HEK293 (cell line): ENCODE measurements at regions not wholly inside any gene's neighbourhood (a gene's known extent, or its start where the extent isn't known, plus 50 kb on each side); places are given as distances from the start of the nearest gene placed in this dataset.

ENCODE experiments used
- CTCF ChIA-PET: fragments of 350-600 bp; formaldehyde crosslinking; extraction: SDS; loops from one replicate; lab custom pipeline; 2021; ENCODE audit warnings: antibody characterized with exemption; lab: Yijun Ruan, JAX
- POLR2A ChIA-PET: fragments of 300-600 bp; formaldehyde crosslinking; extraction: SDS; loops from one replicate; lab custom pipeline; 2020; ENCODE audit warnings: antibody characterized with exemption, inconsistent platforms; lab: Yijun Ruan, JAX
- H3K27ac ChIP-seq: fragments of 200-500 bp; sonication (Bioruptor generic); 2 replicates; pipeline ENCODE4 v1.5.1; 2014; ENCODE audit warnings: low read depth, low read length, control low read depth, inconsistent platforms; ENCODE audit errors: extremely low read depth
- H3K36me3 ChIP-seq, 2 experiments: fragments of 200-500 bp in 1 of 2; sonication (Bioruptor generic) in 1 of 2; 1 replicate in 1 of 2; 2 replicates in 1 of 2; pipeline ENCODE4 v1.5.1; 2014 to 2017; ENCODE audit warnings: inconsistent platforms in 2 of 2, low read length in 2 of 2; ENCODE audit not compliant: control insufficient read depth in 2 of 2, insufficient read depth in 1 of 2
- H3K4me1 ChIP-seq: fragments of 200-500 bp; sonication (Bioruptor generic); 2 replicates; pipeline ENCODE4 v1.5.1; 2014; ENCODE audit warnings: mild to moderate bottlenecking, low read length, inconsistent platforms; ENCODE audit not compliant: control insufficient read depth, insufficient read depth
- H3K4me3 ChIP-seq: 2 replicates; pipeline ENCODE4 v1.5.1; 2011; ENCODE audit warnings: low read depth, mild to moderate bottlenecking, control low read depth, low read length, moderate library complexity
- H3K9me3 ChIP-seq: fragments of 200-500 bp; sonication (Bioruptor generic); 2 replicates; pipeline ENCODE4 v1.5.1; 2014; ENCODE audit warnings: low read depth, low read length, inconsistent platforms; ENCODE audit not compliant: control insufficient read depth, insufficient read depth
- HOXC10 ChIP-seq: sonication (generic); formaldehyde crosslinking; IDR thresholded peaks from 2 replicates; pipeline ENCODE4 v1.8.1; 2023; ENCODE audit warnings: mild to moderate bottlenecking, missing genetic modification reagents
- MYNN ChIP-seq: fragments of 450-650 bp; formaldehyde crosslinking; IDR thresholded peaks from 2 replicates; pipeline ENCODE4 v1.5.1; 2016; ENCODE audit warnings: missing biosample characterization, missing genetic modification characterization, borderline replicate concordance
- PRDM10 ChIP-seq: fragments of 450-650 bp; formaldehyde crosslinking; IDR thresholded peaks from 2 replicates; pipeline ENCODE4 v1.5.1; 2016; ENCODE audit warnings: missing biosample characterization, missing genetic modification characterization
- REST ChIP-seq: fragments of 450-650 bp; formaldehyde crosslinking; IDR thresholded peaks from 2 replicates; pipeline ENCODE4 v1.5.1; 2016; ENCODE audit warnings: missing biosample characterization, missing genetic modification characterization
- ZBTB10 ChIP-seq: fragments of 450-650 bp; formaldehyde crosslinking; IDR thresholded peaks from 2 replicates; pipeline ENCODE4 v1.5.1; 2016; ENCODE audit warnings: missing biosample characterization, missing genetic modification characterization
- ZBTB17 ChIP-seq: fragments of 450-650 bp; formaldehyde crosslinking; IDR thresholded peaks from 2 replicates; pipeline ENCODE4 v1.5.1; 2016; ENCODE audit warnings: missing biosample characterization, missing genetic modification characterization
- ZNF146 ChIP-seq: fragments of 450-650 bp; formaldehyde crosslinking; IDR thresholded peaks from 2 replicates; pipeline ENCODE4 v1.5.1; 2016; ENCODE audit warnings: missing biosample characterization, missing genetic modification characterization
- ZNF155 ChIP-seq: fragments of 450-650 bp; formaldehyde crosslinking; IDR thresholded peaks from 2 replicates; pipeline ENCODE4 v1.5.1; 2016; ENCODE audit warnings: missing biosample characterization, missing genetic modification characterization
- ZNF184 ChIP-seq: fragments of 450-650 bp; IDR thresholded peaks from 2 replicates; pipeline ENCODE4 v1.5.1; 2018; ENCODE audit warnings: missing biosample characterization, mild to moderate bottlenecking, missing genetic modification characterization
- ZNF19 ChIP-seq: fragments of 450-650 bp; formaldehyde crosslinking; IDR thresholded peaks from 2 replicates; pipeline ENCODE4; 2016; ENCODE audit warnings: missing biosample characterization, missing genetic modification characterization, low read depth
- ZNF202 ChIP-seq: fragments of 450-650 bp; formaldehyde crosslinking; IDR thresholded peaks from 2 replicates; pipeline ENCODE4 v1.5.1; 2016; ENCODE audit warnings: missing biosample characterization, missing genetic modification characterization, borderline replicate concordance
- ZNF239 ChIP-seq: fragments of 450-650 bp; formaldehyde crosslinking; IDR thresholded peaks from 2 replicates; pipeline ENCODE4 v1.5.1; 2016; ENCODE audit warnings: missing biosample characterization, missing genetic modification characterization
- ZNF24 ChIP-seq: fragments of 450-650 bp; formaldehyde crosslinking; IDR thresholded peaks from 2 replicates; pipeline ENCODE4 v1.5.1; 2016; ENCODE audit warnings: missing biosample characterization, missing genetic modification characterization
- ZNF292 ChIP-seq: fragments of 450-650 bp; formaldehyde crosslinking; IDR thresholded peaks from 2 replicates; pipeline ENCODE4 v1.5.1; 2016; ENCODE audit warnings: low read depth, missing biosample characterization, missing genetic modification characterization, borderline replicate concordance
- ZNF341 ChIP-seq: fragments of 450-650 bp; formaldehyde crosslinking; IDR thresholded peaks from 2 replicates; pipeline ENCODE4; 2016; ENCODE audit warnings: low read depth, missing biosample characterization, missing genetic modification characterization
- ZNF404 ChIP-seq: fragments of 450-650 bp; formaldehyde crosslinking; IDR thresholded peaks from 2 replicates; pipeline ENCODE4 v1.5.1; 2017; ENCODE audit warnings: missing biosample characterization, missing genetic modification characterization
- ZNF501 ChIP-seq: fragments of 450-650 bp; formaldehyde crosslinking; IDR thresholded peaks from 2 replicates; pipeline ENCODE4 v1.5.1; 2016; ENCODE audit warnings: missing biosample characterization, missing genetic modification characterization
- ZNF529 ChIP-seq: fragments of 450-650 bp; formaldehyde crosslinking; IDR thresholded peaks from 2 replicates; pipeline ENCODE4 v1.5.1; 2017; ENCODE audit warnings: missing genetic modification characterization, missing biosample characterization; ENCODE audit not compliant: insufficient replicate concordance
- ZNF747 ChIP-seq: fragments of 450-650 bp; formaldehyde crosslinking; IDR thresholded peaks from 2 replicates; pipeline ENCODE4 v1.5.1; 2016; ENCODE audit warnings: missing biosample characterization, missing genetic modification characterization
- ZNF768 ChIP-seq: fragments of 450-650 bp; formaldehyde crosslinking; IDR thresholded peaks from 2 replicates; pipeline ENCODE4 v1.5.1; 2018; ENCODE audit warnings: missing biosample characterization, mild to moderate bottlenecking, missing genetic modification characterization

GRCh38 chr11:92870196-92870832 is 99.1 kb upstream of the MTNR1B start:
- no peaks in the 10 kb centered on the region for H3K36me3 ChIP-seq
- CTCF ChIA-PET = no interaction called here
- POLR2A ChIA-PET = no interaction called here
- no peak overlapping the region for H3K27ac ChIP-seq
- no peaks in the 10 kb centered on the region for H3K9me3 ChIP-seq
- H3K4me3 ChIP-seq = no peak overlapping the region
- TF ChIP-seq ZNF292 (no peak), ZNF202 (tag by site-specific recombination) (no peak), HOXC10 (no peak), REST (no peak), ZNF19 (tag by site-specific recombination) (no peak), ZNF501 (no peak), ZNF146 (tag by site-specific recombination) (no peak), ZNF529 (no peak), ZNF747 (no peak), ZNF184 (tag by site-specific recombination) (no peak), ZNF239 (tag by site-specific recombination) (no peak), ZNF24 (no peak), PRDM10 (tag by site-specific recombination) (no peak), ZNF341 (tag by site-specific recombination) (no peak), MYNN (no peak), ZBTB10 (no peak), ZNF404 (tag by site-specific recombination) (no peak), ZBTB17 (tag by site-specific recombination) (no peak), ZNF155 (tag by site-specific recombination) (no peak), ZNF768 (tag by site-specific recombination) (no peak)
- peaks cover 8% of the 10 kb centered on the region for H3K4me1 ChIP-seq
